GM12878 (cell line): ENCODE measurements at regions not wholly inside any gene's neighbourhood (a gene's known extent, or its start where the extent isn't known, plus 50 kb on each side); places are given as distances from the start of the nearest gene placed in this dataset.

Source experiments
- ATAC-seq: fragments of 200-7000 bp; cut with Tn5 transposase; 3 replicates; pipeline ENCODE4 v1.9.1; 2020; ENCODE audit warnings: mild to moderate bottlenecking, moderate library complexity
- BruUV-seq: library from RNA; stranded (reverse); fragments of 400-500 nt; replicated peaks from 2 replicates; lab custom pipeline; 2021; lab: Mats Ljungman, UMichigan
- CTCF ChIA-PET: fragments of 300-600 bp; sonication (Branson Sonifier 250); formaldehyde crosslinking; extraction: SDS; loops from one replicate; lab custom pipeline; 2021; ENCODE audit warnings: inconsistent platforms; lab: Yijun Ruan, JAX
- POLR2A ChIA-PET: fragments of 350-600 bp; formaldehyde crosslinking; extraction: SDS; loops from one replicate; lab custom pipeline; 2021; ENCODE audit warnings: inconsistent platforms; lab: Charles Lee
- RAD21 ChIA-PET: fragments of 300-600 bp; sonication (Branson Sonifier 250); formaldehyde crosslinking; loops from one replicate; lab custom pipeline; 2023; ENCODE audit warnings: antibody characterized with exemption; ENCODE audit not compliant: unreplicated experiment; lab: Charles Lee
- SMC1A ChIA-PET: fragments of 300-600 bp; sonication (Branson Sonifier 250); formaldehyde crosslinking; loops from one replicate; lab custom pipeline; 2023; ENCODE audit not compliant: unreplicated experiment, uncharacterized antibody; lab: Charles Lee
- DNase-seq: peaks from one replicate; pipeline ENCODE4 v3.0.0-alpha.2; 2011; ENCODE audit warnings: low read depth, low spot score
- FAIRE-seq: peaks from 3 replicates; lab custom pipeline; 2011; peaks lifted over from hg19 to GRCh38; lab: Jason Lieb, UNC
- H2AFZ ChIP-seq: 2 replicates; pipeline ENCODE4 v1.6.0; 2011; ENCODE audit warnings: low read depth, low read length, control low read depth; ENCODE audit not compliant: control insufficient read depth
- H3K27ac ChIP-seq: 2 replicates; pipeline ENCODE4 v1.5.1; 2011; ENCODE audit warnings: control low read depth; ENCODE audit not compliant: control insufficient read depth, insufficient read depth
- H3K27me3 ChIP-seq, 2 experiments: replicated peaks in 1 of 2; 2 replicates each; pipeline versions ENCODE4 v1.6.0 to v1.6.1; 2011; ENCODE audit warnings: low read length in 1 of 2; ENCODE audit not compliant: control insufficient read depth in 2 of 2, insufficient read depth in 2 of 2
- H3K36me3 ChIP-seq, 2 experiments: 2 replicates each; pipeline ENCODE4 v1.5.1; 2011; ENCODE audit warnings: low read length in 1 of 2; ENCODE audit not compliant: control insufficient read depth in 2 of 2, insufficient read depth in 2 of 2
- H3K4me1 ChIP-seq: 2 replicates; pipeline ENCODE4 v1.6.1; 2011; ENCODE audit warnings: mild to moderate bottlenecking, low read length, moderate library complexity, mixed read lengths; ENCODE audit not compliant: control insufficient read depth, insufficient read depth
- H3K4me2 ChIP-seq: 2 replicates; pipeline ENCODE4 v1.6.0; 2011; ENCODE audit warnings: control low read depth; ENCODE audit not compliant: control insufficient read depth, insufficient read depth
- H3K4me3 ChIP-seq: fragments of 200-600 bp; sonication (generic); 2 replicates; pipeline ENCODE4 v1.5.1; 2016
- H3K79me2 ChIP-seq: 2 replicates; pipeline ENCODE4 v1.6.0; 2011; ENCODE audit warnings: low read length; ENCODE audit not compliant: control insufficient read depth, insufficient read depth
- H3K9ac ChIP-seq: 2 replicates; pipeline ENCODE4 v1.8.0; 2011; ENCODE audit warnings: low read length, control low read depth, mixed read lengths; ENCODE audit not compliant: control insufficient read depth, insufficient read depth
- H3K9me3 ChIP-seq: replicated peaks from 3 replicates; pipeline ENCODE4 v1.5.1; 2011; ENCODE audit warnings: mild to moderate bottlenecking, low read length; ENCODE audit not compliant: control insufficient read depth, insufficient read depth
- H4K20me1 ChIP-seq: 2 replicates; pipeline ENCODE4 v1.6.0; 2011; ENCODE audit not compliant: control insufficient read depth, insufficient read depth
- ATF2 ChIP-seq: IDR thresholded peaks from 2 replicates; pipeline ENCODE4 v1.6.1; 2012; ENCODE audit warnings: low read length, inconsistent platforms
- BCLAF1 ChIP-seq: fragments of 450-650 bp; IDR thresholded peaks from 2 replicates; pipeline ENCODE4 v1.6.1; 2017; ENCODE audit warnings: antibody characterized with exemption, mild to moderate bottlenecking, moderate library complexity
- BRCA1 ChIP-seq: IDR thresholded peaks from 2 replicates; pipeline ENCODE4 v1.6.1; 2011; ENCODE audit warnings: low read depth, low read length, improper control_type of control experiment
- CBFB ChIP-seq: IDR thresholded peaks from 2 replicates; pipeline ENCODE4 v1.6.1; 2016; ENCODE audit warnings: antibody characterized with exemption, low read depth
- CREM ChIP-seq: IDR thresholded peaks from 2 replicates; pipeline ENCODE4 v1.6.1; 2014; ENCODE audit warnings: antibody characterized with exemption, low read depth
- FOXK2 ChIP-seq: fragments of 450-650 bp; IDR thresholded peaks from 2 replicates; pipeline ENCODE4 v1.6.1; 2017; ENCODE audit warnings: mild to moderate bottlenecking, moderate library complexity
- GABPA ChIP-seq: IDR thresholded peaks from 2 replicates; pipeline ENCODE4 v1.6.1; 2014; ENCODE audit warnings: antibody characterized with exemption, low read depth, mild to moderate bottlenecking, inconsistent platforms
- MAX ChIP-seq: IDR thresholded peaks from 2 replicates; pipeline ENCODE4 v1.6.1; 2012; ENCODE audit warnings: low read depth, low read length, improper control_type of control experiment
- MTA3 ChIP-seq: IDR thresholded peaks from 2 replicates; pipeline ENCODE4 v1.6.1; 2012; ENCODE audit warnings: low read length, inconsistent platforms, borderline replicate concordance
- MYC ChIP-seq: IDR thresholded peaks from 2 replicates; pipeline ENCODE4 v1.6.1; 2011; ENCODE audit warnings: mild to moderate bottlenecking, low read length, moderate library complexity, inconsistent platforms; ENCODE audit not compliant: insufficient read depth, insufficient replicate concordance, insufficient read length, severe bottlenecking
- NFXL1 ChIP-seq: fragments of 450-650 bp; IDR thresholded peaks from 2 replicates; pipeline ENCODE4 v1.6.1; 2017; ENCODE audit warnings: antibody characterized with exemption, mild to moderate bottlenecking, borderline replicate concordance
- PAX5 ChIP-seq: IDR thresholded peaks from 2 replicates; pipeline ENCODE4 v1.6.1; 2011; ENCODE audit warnings: low read depth, low read length, borderline replicate concordance
- PAX8 ChIP-seq: fragments of 450-650 bp; IDR thresholded peaks from 2 replicates; pipeline ENCODE4 v1.6.1; 2017; ENCODE audit warnings: mild to moderate bottlenecking, moderate library complexity
- SREBF2 ChIP-seq: IDR thresholded peaks from 2 replicates; pipeline ENCODE4 v1.6.1; 2012; ENCODE audit warnings: mild to moderate bottlenecking, low read length
- TARDBP ChIP-seq: IDR thresholded peaks from 2 replicates; pipeline ENCODE4 v1.6.1; 2016; ENCODE audit warnings: borderline replicate concordance
- ZNF207 ChIP-seq: fragments of 450-650 bp; IDR thresholded peaks from 2 replicates; pipeline ENCODE4 v1.6.1; 2014; ENCODE audit warnings: antibody characterized with exemption, mild to moderate bottlenecking, borderline replicate concordance
- WGBS: methylation state at CpG from one replicate; pipeline ENCODE4 v1.1.6; 2016; ENCODE audit warnings: low lambda C conversion rate; ENCODE audit not compliant: insufficient replicate concordance, insufficient coverage; ENCODE audit errors: missing lambda C conversion rate; 5-methylcytosine and 5-hydroxymethylcytosine counted together
- in situ Hi-C: fragments of 300-500 bp; cut with MboI; formaldehyde crosslinking; loops from 9 replicates; pipeline ENCODE4 v1.14.3; 2018; ENCODE audit warnings: mixed read lengths
- intact Hi-C: fragments of 100-400 bp; cut with micrococcal nuclease; formaldehyde crosslinking; loops from one replicate; pipeline ENCODE4 v1.14.2; 2022; ENCODE audit not compliant: unreplicated experiment

- no peak for TF ChIP-seq ATF2
- no peak for TF ChIP-seq MAX
- TF ChIP-seq GABPA = no peak
- no peak for TF ChIP-seq CBFB
- TF ChIP-seq MYC = no peak
- TF ChIP-seq BRCA1 = no peak
Measured at GRCh38 chr1:229825042-229825441, 199.0 kb downstream of the URB2 start (continued).

- H2AFZ ChIP-seq = no peak overlapping the region
- WGBS = 0% methylated on average over 2 of the region's 2 CpGs
- FAIRE-seq = no peak
- TF ChIP-seq ZNF207 (no peak), CREM (no peak), FOXK2 (no peak), PAX5 (no peak), NFXL1 (no peak), BCLAF1 (no peak), TARDBP (no peak), MTA3 (no peak), PAX8 (no peak), SREBF2 (no peak)
- TF ChIP-seq, all 136 proteins: peak for 0
- no peak overlapping the region for H3K27ac ChIP-seq
- CTCF ChIA-PET = no interaction called here
- H3K4me1 ChIP-seq = no peaks in the 10 kb centered on the region
- POLR2A ChIA-PET = no interaction called here
- ATAC-seq = no peak
- peaks cover 0 to 1% of the 10 kb centered on the region in 2 experiments; a peak in 1 of 4 replicates for H3K27me3 ChIP-seq
- no peaks in the 10 kb centered on the region for H3K79me2 ChIP-seq
- RAD21 ChIA-PET = no interaction called here
- intact Hi-C loops (no loop called here), in situ Hi-C loops (no loop called here)
- no peak overlapping the region for H3K4me3 ChIP-seq
- H3K4me2 ChIP-seq = no peak overlapping the region
- H3K9ac ChIP-seq = no peak overlapping the region
- H4K20me1 ChIP-seq = no peaks in the 10 kb centered on the region
- H3K36me3 ChIP-seq = no peaks in the 10 kb centered on the region
- no peak for DNase-seq
- no peaks in the 10 kb centered on the region; the same call in 2 of the 3 replicates for H3K9me3 ChIP-seq
- SMC1A ChIA-PET = no interaction called here
- no TSS peak for BruUV-seq
Measured at GRCh38 chr1:229828461-229828860, 202.4 kb downstream of the URB2 start.
